DND-41 (cell line): ENCODE measurements at regions not wholly inside any gene's neighbourhood (a gene's known extent, or its start where the extent isn't known, plus 50 kb on each side); places are given as distances from the start of the nearest gene placed in this dataset.

ENCODE experiments used
- CTCF ChIP-seq: IDR thresholded peaks from 2 replicates; pipeline ENCODE4 v1.5.1; 2012; ENCODE audit warnings: borderline replicate concordance, low read length, moderate library complexity, mild to moderate bottlenecking; ENCODE audit not compliant: poor library complexity, severe bottlenecking; ENCODE audit errors: extremely low read depth
- EZH2 ChIP-seq: IDR thresholded peaks from 3 replicates; pipeline ENCODE4 v1.6.1; 2012; ENCODE audit warnings: borderline replicate concordance, low read depth, mild to moderate bottlenecking, moderate library complexity, low read length, inconsistent platforms; ENCODE audit not compliant: severe bottlenecking

DNA sequence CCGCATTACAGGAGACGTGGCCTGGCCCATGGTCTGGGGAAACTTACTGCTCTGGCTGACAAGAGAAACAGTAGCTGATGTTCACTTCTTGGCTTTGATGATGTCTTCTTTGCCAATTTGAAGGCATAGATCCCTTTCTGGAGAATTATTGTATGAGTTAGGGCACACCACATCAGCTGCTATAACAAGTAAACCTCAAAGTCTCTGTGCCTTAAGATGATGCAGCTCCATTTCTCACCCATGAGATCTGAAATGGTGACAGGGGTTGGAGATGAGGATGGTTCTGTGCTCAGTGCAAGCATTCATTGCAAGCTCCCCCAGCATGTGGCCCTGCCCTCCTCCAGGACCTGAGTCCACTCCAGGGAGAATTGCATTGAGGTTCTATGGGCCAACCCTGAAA, 157.4 kb downstream of the IRX5 start:
- TF ChIP-seq CTCF = no peak
- no peak for TF ChIP-seq EZH2
